Cerebellar nuclear complex (tissue), 1 donor: ENCODE measurements at regions not wholly inside any gene's neighbourhood (a gene's known extent, or its start where the extent isn't known, plus 50 kb on each side); places are given as distances from the start of the nearest gene placed in this dataset.
"Not testable (repeated sequence)": the region's sequence is repeated elsewhere in the genome, so short reads cannot be mapped to it uniquely, and the experiment has no call there.

Experiments
- DNase-seq, 2 experiments: peaks; one replicate each; lab custom pipeline; 2025; lab: John Stamatoyannopoulos, UW

DNA sequence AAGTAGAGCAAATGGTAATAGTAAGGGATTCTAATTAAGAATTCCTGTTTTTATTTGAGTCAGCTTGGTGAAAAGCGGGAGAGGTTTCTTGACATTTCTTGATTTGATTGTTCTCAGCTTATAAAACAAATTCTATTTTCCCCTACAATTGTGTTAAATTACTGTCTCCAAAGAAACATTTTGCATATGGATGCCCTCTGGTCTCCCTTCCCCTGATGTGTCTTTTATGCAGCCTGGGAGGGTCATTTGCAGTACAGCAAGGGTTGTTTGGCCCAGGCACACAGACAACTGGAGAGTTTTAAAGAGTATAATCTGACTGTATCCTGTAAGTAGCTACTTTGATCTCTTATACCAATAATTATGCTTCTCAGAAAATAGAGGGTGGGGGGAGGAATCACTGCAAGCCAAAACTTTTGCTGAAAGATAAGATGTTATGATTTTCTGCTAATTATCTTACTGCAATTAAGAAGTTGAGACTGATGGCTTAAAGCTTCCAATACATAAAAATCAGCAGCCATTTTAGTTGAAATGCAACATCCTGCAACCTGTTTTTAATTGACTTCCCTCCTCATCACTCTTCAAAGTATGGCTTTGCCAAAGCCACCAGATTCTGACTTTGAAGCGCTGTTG lies 204.1 kb upstream of the SEMA6A start:
- DNase-seq = no peak

DNA sequence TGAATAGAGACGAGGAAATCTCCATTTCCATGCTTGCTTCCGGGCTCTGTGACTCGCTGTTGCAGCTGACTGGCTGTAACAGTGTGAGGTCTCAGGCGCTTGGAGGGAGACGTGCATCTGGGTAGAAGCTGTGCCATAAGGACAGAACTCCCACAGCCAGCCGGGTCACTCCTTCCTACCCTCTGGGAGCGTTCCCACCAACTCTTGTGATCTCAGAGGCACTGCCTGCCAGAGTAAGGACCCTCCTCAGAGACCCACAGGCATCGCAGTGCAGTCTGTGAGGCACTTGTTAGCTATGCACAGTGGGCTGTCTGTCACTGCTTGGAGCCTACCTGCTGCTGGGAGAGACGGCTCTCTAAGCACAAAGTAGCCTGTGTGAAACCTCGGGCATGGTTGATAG lies 203.4 kb upstream of the SEMA6A start:
- DNase-seq = no peak

DNA sequence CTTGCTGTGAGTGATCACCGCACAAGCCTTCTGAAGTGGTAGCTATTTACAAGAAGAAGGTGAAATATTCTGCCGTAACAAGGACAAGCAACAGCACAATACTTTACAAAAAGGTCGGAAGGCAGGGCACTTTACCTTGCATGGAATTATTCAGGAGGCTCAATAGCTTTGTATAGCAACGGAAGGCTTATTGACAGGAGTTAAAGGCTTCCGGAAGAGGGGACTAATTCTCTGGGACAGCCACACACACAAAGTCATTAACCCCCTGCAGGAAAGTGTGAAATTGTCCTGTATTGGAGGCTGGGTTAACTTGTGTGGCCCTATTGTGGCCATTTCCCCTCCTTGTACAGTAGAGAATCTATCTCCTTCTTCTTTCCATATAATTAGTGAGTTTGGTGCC lies 199.3 kb upstream of the SEMA6A start:
- DNase-seq = no peak

DNA sequence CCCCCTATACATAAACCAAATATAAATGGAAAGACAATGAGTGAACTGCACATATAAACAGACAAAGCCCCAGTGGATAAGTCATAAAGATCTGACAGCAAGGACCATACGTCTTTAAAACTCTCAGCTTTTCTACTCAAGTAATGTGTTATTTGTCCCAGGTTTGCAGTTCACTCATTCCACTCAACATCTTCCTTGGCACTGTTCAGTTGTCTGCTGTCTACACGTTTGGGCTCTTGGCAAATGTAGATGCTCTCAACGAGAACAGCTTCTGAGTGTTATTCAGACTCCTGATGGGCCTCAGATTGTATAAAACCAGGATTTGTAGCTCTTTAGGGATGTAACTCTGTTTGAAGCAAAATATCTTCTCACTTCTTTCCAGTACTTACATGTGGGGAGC lies 198.2 kb upstream of the SEMA6A start:
- DNase-seq = no peak

DNA sequence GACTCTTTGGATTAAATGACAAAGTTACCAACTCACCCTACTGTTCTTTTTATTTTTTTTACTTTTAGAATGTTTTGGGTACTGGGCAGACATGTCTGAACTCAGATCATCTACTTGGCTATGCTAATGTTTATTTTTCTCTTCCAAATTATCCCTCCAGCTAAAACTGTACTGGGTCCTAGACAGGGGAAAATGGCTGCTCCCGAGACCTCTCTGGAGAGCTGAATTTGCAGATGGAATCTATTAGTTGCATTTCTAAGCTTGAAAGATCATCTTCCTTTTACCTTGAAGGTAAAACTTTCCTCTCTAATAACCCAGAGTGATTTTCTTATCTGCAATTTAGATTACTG lies 197.5 kb upstream of the SEMA6A start:
- DNase-seq = no peak

DNA sequence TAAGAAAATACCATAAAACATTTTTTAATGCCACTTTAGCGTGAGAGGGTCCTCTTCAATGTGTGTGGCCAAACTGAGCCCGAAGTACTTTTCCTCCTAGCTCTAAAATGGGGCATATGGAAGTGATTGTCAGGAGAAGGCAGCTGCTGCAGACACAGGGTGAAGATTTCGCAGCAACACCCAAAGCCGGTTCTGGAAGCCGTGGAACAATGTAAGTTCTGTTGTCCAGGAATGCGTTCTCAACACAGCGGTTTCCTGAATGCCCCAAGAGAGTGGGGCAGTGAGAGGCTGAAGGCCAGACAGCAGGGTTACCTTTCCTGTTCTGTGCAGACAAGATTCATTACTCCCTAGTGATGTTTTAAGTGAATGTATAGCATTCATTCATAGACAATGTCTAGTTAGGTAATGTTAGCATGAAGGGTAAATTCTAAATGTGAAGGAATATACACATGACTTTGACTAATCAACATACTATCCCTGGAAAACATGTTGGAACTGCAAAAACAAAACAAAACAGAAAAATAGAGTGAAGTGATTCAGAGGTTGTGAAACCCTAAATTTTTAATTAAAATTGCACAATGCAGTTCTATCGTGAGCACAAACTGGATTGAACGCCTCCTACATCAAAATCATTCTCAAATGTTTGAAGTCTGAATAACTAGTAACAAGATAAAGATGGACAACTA lies 197.0 kb upstream of the SEMA6A start:
- DNase-seq = no peak

DNA sequence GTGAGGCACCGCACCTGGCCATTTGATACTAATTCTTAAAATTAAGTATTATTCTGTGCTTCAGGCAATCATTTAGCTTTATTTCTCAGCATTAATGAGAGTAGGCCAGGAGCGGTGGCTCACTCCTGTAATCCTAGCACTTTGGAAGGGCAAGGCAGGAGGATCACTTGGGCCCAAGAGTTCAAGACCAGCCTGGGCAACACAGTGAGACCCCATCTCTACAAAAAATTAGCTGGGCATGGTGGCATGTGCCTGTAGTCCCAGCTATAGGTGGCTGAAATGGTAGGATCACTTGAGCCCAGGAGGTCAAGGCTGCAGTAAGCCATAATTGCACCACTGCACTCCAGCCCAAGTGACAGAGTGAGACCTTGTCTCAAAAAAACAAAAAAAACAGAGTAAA lies 195.3 kb upstream of the SEMA6A start:
- DNase-seq = not testable (repeated sequence)

DNA sequence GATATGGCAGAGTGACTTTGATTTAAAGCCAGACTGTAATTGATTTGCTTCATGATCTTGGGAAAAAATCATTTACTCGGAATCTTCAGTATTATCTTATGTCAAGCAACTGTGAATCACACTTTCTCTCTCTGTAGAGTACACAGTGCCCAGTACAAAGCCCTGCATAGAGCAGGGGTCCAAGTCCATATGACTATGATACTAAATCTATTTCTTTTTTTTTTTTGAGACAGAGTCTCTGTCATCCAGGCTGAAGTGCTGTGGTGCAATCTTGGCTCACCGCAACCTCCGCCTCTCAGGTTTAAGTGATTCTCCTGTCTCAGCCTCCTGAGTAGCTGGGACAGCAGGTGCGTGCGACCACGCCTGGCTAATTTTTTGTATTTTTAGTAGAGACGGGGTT lies 194.8 kb upstream of the SEMA6A start:
- DNase-seq = no peak

DNA sequence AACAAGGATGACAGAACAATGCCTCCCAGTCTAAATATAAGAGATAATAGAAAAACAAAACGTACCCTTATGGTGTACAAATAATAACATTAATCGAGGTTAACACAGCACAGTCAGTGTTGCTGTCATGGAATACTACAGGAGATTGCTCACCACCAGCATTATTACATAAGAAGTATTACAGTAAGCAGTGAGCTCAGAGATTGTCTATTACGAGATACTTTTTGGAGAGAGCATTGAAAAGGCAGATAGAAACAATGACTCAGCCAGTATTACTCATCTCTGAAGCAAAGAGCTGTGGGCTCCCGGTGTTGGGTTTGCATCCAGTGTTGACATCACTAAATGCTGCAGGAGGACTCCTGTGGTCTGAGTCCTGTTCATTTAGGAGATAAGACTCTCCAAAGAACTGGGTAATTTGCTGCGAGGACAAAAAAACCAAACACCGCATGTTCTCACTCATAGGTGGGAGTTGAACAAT lies 191.9 kb upstream of the SEMA6A start:
- no peak for DNase-seq

DNA sequence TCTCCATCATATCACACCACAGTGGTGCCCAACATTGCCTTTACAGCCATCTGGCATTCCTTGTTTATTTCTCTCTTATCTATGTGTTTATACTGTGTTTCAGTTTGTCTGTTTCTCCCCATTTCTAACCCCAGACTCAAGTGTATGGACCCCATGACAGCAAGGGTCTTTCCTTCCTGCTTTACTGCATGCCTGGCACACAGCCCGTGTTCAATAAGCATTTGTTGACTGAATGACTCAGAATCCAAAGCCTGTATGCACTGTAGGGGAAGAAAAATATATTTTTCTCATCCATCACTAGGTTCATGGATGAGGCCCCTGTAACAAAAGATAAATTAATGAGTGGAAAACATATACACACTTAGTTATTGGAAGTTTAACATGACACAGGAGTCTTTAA lies 190.8 kb upstream of the SEMA6A start:
- no peak for DNase-seq

DNA sequence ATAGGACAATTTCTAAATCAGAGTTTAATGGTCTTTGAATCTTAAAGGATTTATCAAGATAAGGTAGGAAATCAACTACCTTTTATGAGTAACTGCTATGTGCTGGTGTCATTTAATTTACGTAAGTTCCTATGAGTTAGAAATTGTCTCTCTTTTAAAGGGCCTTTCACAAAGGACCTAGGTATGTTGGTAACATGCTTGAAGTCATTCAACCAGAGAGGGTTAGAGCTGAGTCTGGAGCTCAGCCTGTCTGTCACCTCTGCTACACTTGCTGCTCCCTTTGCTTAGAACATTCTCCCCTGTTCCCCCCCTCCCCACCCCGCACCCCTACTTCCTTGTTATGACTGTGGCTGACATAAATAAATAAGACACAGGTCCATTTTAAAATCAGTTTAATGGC lies 190.3 kb upstream of the SEMA6A start:
- no peak for DNase-seq

DNA sequence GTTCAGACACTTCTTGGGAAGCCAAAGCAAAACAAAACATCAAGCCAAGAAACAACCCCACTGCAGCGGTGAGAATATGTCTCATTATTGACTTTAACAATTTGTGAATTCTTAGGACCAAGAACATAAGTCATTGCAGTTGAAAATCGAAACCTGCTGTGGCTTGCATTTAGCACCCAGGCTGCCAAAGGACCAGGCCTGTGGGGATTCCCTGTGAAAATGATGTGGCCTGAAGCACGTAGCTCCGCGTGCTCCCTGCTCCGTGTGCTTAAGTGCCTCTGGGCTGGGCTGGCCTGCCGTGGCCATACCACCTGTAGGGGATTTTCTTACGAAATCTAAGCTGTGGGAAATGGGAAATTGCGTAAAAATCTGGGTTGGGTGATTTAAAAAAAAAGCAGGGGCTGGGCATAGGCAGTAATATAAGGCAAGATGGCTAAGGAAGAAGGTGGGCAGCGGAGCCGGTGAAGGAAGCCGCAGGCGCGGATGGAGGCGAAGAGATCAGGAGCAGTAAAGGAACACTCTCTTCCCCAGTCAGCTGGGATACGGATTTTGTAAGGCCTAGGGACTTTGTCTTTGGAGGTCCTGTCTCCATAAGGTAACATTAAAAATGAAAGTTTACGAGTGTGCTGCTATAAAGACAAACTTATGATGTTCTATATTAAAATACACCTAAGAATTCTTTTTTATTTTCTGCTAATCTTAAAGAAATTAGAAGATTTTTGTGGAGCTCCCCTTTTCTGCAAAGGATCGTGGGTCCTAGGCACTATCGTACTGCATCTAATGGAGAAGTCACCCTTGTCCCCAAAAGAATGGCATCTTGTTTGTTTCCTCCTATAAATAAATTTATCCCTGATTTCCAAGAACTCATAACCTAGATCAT lies 189.6 kb upstream of the SEMA6A start:
- no peak for DNase-seq

DNA sequence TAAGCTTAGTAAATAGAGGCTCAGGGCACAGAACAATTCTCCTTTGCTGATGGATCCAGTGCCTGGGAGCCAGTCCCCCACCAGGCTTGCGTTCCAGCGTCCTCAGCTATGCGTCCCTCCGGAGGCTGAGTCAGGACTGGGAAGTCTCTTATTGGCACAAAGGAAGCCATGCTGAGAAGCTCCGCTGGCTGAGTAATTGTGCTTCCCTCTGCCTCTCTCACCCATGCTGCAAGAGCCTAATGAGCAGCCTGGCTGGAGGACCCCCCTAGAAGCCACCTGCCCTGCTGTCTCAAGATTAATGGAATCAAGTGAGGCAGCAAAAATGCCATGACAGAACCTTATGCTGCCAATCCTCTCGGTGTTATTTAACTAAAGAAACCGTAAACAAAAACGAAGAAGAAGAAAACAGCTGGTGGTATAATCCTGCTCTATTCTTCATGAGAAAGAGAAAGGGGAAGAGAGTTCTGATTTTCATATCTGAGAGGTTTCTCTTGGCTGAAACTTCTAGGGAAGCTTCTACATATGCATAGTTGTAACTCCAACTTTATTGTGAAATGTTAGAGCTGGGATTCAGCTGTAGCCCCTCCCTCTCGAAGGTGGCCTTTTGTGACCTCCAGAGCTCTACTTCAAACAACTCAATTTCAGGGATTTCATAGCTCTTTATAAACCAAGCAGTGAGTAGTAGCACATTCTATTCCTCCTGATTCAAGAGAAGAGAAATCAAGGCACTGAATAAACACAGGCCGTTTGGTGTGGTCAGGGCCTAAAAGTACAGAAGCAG lies 185.4 kb upstream of the SEMA6A start:
- DNase-seq = peak in 1 of 2 experiments; percentile 20

DNA sequence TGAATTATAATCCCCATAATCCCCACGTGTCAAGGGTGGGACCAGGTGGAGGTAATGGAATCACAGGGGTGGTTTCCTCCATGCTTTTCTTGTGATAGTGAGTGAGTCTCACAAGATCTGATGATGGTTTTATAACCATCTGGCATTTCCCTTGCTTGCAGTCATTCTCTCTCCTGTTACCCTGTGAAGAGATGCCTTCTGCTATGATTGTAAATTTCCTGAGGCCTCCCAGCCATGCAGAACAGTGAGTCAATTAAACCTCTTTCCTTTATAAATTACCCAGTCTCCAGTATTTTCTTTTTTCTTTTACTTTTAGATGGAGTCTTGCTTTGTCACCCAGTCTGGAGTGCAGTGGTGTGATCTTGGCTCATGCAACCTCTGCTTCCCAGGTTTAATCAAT lies 182.7 kb upstream of the SEMA6A start:
- DNase-seq = no peak

DNA sequence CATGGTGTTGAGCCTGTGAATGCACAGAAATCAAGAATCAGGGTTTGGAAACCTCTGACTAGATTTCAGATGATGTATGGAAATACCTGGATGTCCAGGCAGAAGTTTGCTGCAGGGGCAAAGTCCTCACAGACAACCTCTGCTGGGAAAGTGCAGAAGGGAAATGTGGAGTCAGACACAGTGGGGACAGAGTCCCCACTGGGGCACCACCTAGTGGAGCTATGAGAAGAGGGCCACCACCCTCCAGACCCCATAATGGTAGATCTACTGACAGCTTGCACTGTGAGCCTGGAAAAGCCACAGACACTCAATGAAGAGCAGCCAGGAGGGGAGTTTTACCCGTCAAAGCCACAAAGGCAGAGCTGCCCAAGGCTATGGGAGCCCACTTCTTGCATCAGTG lies 181.9 kb upstream of the SEMA6A start:
- no peak for DNase-seq

DNA sequence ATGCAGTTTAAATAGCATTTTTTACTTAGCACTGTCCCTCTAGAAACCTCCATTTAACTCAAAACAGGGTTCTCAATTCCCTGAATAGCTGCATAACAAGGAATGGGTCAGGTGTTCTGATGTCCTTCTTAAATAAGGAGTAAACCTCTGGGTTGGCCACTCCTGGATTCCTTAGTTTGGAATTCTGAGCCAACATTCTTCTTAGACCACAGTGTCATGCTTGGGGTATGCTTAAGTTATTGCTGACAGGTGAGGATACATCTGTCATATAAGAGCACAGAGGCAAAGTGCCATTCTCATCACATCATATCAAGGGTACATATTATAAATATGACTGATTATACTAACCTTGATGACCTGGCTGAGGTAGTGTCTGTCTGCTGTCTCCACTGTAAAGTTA lies 179.9 kb upstream of the SEMA6A start:
- DNase-seq = no peak

DNA sequence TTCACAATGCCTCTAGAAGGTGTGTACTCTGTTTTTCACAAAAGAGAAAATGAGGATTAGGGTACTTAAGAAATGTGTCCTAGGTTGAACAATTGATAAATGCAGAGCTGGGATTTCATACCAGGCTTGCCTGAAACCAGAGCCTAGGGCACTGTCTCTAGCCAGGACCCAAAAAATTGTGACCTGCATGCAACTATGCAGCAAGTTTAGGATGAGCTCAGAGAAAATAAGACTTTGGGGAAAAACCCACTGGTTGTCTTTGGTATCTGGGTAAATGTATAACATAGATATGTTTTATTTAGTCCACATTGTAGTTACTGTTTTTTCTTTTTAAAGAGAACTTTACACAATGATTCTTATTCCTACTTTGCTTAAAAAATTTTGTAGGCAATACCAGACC lies 177.1 kb upstream of the SEMA6A start:
- DNase-seq = no peak

DNA sequence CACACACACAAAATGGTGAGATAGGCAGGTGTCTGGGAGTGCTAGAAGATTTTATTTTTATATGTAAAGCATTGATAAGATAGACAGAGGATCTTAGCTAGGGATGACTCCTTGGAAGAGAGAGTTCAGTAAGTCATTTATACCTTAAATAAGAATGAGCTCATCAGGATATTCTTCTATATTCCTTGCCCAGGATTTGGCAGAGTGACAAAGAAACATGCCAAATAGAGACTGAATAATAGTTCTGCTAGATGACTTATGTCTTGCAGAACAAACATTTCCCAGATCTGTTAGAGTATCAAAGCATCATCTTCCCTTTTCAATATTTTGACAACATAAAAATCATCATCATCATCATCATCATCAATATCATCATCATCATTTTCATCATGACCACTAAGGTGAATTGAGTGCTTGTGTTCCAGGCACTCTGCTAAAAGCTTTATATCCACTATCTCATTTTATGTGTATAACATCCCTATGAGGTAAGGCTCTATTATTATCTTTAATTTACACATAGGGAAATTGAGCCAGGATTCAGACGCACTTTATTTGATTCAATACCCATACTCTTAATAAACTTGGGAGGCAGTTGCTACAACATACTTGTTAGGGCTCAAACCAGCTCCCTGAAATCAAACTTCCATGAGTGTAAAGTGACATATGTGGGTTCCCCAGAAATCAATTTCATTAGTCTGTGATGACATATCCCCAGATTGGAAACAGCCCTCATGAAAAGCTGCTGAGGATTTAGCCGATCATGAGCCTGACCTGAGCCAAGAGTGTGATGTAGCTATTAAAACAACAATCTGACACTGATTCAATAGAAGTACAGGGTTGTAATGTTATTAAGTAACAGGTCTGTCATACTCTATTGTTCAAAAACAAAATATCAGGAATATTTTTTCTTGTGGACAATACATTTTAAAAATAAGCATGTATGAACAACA lies 176.3 kb upstream of the SEMA6A start:
- DNase-seq = no peak

DNA sequence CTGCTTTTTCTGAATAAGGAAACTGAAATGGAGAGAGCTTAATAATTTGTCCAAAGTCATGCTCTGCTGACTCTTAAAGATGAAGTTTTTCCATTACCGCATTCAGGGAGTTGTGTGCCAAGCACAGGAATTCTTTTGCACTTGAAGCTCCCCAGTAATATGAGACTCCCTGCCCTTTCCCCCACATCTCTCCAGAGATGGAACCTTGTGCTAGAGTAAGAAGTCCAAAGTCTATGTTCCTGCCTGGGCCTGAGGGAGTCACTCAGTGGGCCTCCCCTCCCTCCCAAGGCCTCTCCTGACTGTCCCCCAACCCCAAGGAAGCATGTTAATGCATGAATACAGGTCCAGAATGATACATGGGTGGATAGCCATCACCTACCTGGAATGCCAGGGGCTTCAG lies 173.3 kb upstream of the SEMA6A start:
- no peak for DNase-seq

DNA sequence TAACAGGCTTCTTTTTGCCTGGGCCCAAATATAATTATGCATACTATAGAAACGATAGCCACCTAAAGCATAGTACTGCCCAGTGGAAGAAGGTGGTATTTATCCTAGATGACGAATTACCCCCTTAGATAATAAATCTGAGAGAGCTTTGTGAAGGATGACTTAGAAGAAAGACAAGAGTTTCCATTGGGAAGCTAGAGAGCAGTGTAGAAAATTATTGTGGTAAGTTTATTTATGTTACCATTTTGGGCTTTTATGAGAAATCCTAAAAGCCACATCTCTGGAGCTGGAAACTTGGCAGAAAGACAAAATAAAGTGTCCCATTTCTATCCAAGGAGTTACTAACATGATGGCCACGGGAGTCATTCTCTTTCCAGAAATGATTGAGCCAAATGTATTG lies 172.0 kb upstream of the SEMA6A start:
- no peak for DNase-seq

DNA sequence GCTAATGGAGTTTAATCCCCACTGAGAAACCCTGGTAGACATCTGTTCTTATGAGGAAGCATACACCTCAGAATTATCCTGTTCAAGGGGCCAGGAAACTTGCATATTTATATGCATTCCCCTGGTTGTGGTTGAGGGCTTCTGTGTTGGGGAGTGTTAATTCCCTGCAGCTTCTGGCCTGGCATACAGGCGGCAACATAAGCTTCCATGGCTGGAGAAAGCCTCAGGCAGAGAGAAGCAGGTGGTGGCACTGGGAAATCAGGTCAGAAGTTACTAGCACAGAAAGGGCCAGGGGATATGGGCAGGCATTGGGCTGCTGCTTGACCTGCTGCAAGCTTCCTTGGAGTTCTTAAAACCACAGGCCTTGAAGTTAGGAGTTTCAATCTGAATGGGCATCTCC lies 166.1 kb upstream of the SEMA6A start:
- peak in 1 of 2 experiments; percentile 17 for DNase-seq
